Common myeloid progenitor, CD34-positive (primary cell): ENCODE measurements at regions not wholly inside any gene's neighbourhood (a gene's known extent, or its start where the extent isn't known, plus 50 kb on each side); places are given as distances from the start of the nearest gene placed in this dataset.

Experiments used
- CTCF ChIA-PET: fragments of 350-600 bp; sonication (Branson Sonifier 250); formaldehyde crosslinking; loops from one replicate; lab custom pipeline; 2021; ENCODE audit warnings: antibody characterized with exemption; lab: Charles Lee
- POLR2A ChIA-PET: fragments of 350-600 bp; sonication (Branson Sonifier 250); formaldehyde crosslinking; loops from one replicate; lab custom pipeline; 2021; ENCODE audit warnings: antibody characterized with exemption; lab: Charles Lee
- DNase-seq, 3 donors: peaks; one replicate each; pipeline versions ENCODE4 v3.0.0 to v3.0.0-alpha.2; 2013
- H3K27ac ChIP-seq, 2 experiments: 1 replicate in 1 of 2; 2 replicates in 1 of 2; pipeline ENCODE4 v1.7.0; 2013; ENCODE audit warnings: inconsistent platforms in 2 of 2, low read length in 2 of 2, mild to moderate bottlenecking in 2 of 2, low read depth in 1 of 2, moderate library complexity in 1 of 2; ENCODE audit not compliant: severe bottlenecking in 2 of 2, insufficient read depth in 1 of 2, poor library complexity in 1 of 2
- H3K27me3 ChIP-seq, 5 experiments: replicated peaks in 2 of 5; 1 replicate in 3 of 5; 2 replicates in 2 of 5; pipeline versions ENCODE4 v1.6.1 to v1.7.0; 2013; ENCODE audit warnings: low read length in 4 of 5, mild to moderate bottlenecking in 2 of 5, moderate library complexity in 2 of 5, inconsistent platforms in 1 of 5; ENCODE audit not compliant: insufficient read depth in 5 of 5, control insufficient read depth in 4 of 5
- H3K36me3 ChIP-seq, 4 experiments: 1 replicate in 2 of 4; 2 replicates in 2 of 4; pipeline versions ENCODE4 v1.6.1 to v1.7.0; 2013; ENCODE audit warnings: low read length in 3 of 4, control low read depth in 1 of 4, mild to moderate bottlenecking in 1 of 4; ENCODE audit not compliant: control insufficient read depth in 4 of 4, insufficient read depth in 4 of 4
- H3K4me1 ChIP-seq, 4 experiments: 1 replicate in 3 of 4; 2 replicates in 1 of 4; pipeline versions ENCODE4 v1.6.1 to v1.7.1; 2013; ENCODE audit warnings: low read length in 3 of 4, mild to moderate bottlenecking in 3 of 4, control low read depth in 1 of 4, inconsistent platforms in 1 of 4, moderate library complexity in 1 of 4; ENCODE audit not compliant: control insufficient read depth in 4 of 4, insufficient read depth in 4 of 4; ENCODE audit errors: control extremely low read depth in 1 of 4
- H3K4me3 ChIP-seq, 7 experiments: 1 replicate in 4 of 7; 2 replicates in 3 of 7; pipeline versions ENCODE4 v1.5.1 to v1.7.0; 2013; ENCODE audit warnings: mild to moderate bottlenecking in 7 of 7, low read length in 6 of 7, moderate library complexity in 6 of 7, inconsistent platforms in 2 of 7, low read depth in 2 of 7, control low read depth in 1 of 7; ENCODE audit not compliant: insufficient read depth in 4 of 7, control insufficient read depth in 1 of 7; ENCODE audit errors: extremely low read depth in 1 of 7
- H3K9me3 ChIP-seq, 5 experiments: 1 replicate in 4 of 5; 2 replicates in 1 of 5; pipeline versions ENCODE4 v1.6.1 to v1.7.1; 2013; ENCODE audit warnings: low read length in 4 of 5, mild to moderate bottlenecking in 2 of 5, inconsistent platforms in 1 of 5, low read depth in 1 of 5, moderate library complexity in 1 of 5; ENCODE audit not compliant: control insufficient read depth in 4 of 5, insufficient read depth in 2 of 5; ENCODE audit errors: control extremely low read depth in 1 of 5
- WGBS: methylation state at CpG from one replicate; pipeline ENCODE4 v1.1.5; 2013; ENCODE audit not compliant: insufficient coverage; 5-methylcytosine and 5-hydroxymethylcytosine counted together

GRCh38 chr7:46156853-46157252, 235.8 kb upstream of the IGFBP3 start:
- 80% methylated on average over 2 of the region's 2 CpGs for WGBS
- ChIA-PET CTCF (no interaction called here), POLR2A (no interaction called here)
- Histone ChIP-seq H3K4me1 (no peaks in the 10 kb centered on the region), H3K36me3 (no peaks in the 10 kb centered on the region), H3K9me3 (no peaks in the 10 kb centered on the region), H3K27ac (no peak overlapping the region), H3K4me3 (no peak overlapping the region), H3K27me3 (no peaks in the 10 kb centered on the region)
- DNase-seq: no peak

DNA sequence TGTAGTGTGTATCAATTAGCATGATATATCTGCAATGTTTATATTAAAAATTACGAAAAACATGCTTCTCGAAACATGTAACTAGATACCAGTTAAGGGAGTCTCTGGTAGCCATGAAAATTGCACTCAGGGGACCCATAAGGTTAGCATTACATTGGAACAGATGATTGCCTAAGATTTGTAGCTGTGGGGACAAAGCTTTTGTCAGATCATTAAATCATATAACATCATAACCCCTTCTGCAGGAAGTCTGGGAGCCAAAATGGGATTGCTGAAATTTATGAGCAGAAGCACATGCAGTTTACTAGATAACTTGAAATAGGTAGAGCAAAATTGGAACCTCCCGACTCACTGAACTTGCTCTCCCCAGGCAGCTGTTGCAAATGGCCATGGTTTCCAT, 235.0 kb upstream of the IGFBP3 start:
- Histone ChIP-seq H3K27me3 (no peaks in the 10 kb centered on the region), H3K4me1 (no peaks in the 10 kb centered on the region), H3K9me3 (no peaks in the 10 kb centered on the region), H3K36me3 (no peaks in the 10 kb centered on the region), H3K4me3 (no peak overlapping the region), H3K27ac (no peak overlapping the region)
- no peak for DNase-seq
- 88% methylated on average over 1 of the region's 3 CpGs for WGBS
- CTCF ChIA-PET: no interaction called here
- POLR2A ChIA-PET: no interaction called here

DNA sequence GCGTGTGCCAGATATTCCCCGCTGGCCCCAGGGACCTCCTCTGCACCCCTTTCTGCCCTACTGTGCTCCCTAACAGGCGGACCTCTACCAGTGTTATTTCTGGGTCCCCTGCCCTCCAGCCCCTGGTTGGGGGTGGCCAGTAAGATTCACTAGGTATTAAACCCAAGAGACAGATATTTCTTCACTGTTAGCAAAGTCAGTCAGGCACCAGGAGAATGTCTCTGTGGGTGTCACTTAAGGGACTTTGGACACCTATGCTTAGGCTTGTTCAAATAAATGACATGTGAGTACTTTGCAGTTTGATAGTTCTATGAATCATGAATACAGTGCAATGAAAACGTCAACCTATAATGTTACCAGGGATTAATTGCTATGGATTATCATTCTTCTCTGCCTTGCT, 234.3 kb upstream of the IGFBP3 start:
- Histone ChIP-seq H3K9me3 (no peaks in the 10 kb centered on the region), H3K27me3 (no peaks in the 10 kb centered on the region), H3K27ac (no peak overlapping the region), H3K36me3 (no peaks in the 10 kb centered on the region), H3K4me1 (no peaks in the 10 kb centered on the region), H3K4me3 (no peak overlapping the region)
- 94% methylated on average over 2 of the region's 4 CpGs for WGBS
- DNase-seq: no peak
- POLR2A ChIA-PET: no interaction called here
- CTCF ChIA-PET: no interaction called here

- H3K4me3 ChIP-seq: no peak overlapping the region
- WGBS: 72% methylated on average over 6 of the region's 6 CpGs
- CTCF ChIA-PET: no interaction called here
- H3K27me3 ChIP-seq: no peaks in the 10 kb centered on the region
- H3K9me3 ChIP-seq: no peaks in the 10 kb centered on the region
- DNase-seq: no peak
- no peaks in the 10 kb centered on the region for H3K4me1 ChIP-seq
- no peak overlapping the region for H3K27ac ChIP-seq
- POLR2A ChIA-PET: no interaction called here
- no peaks in the 10 kb centered on the region for H3K36me3 ChIP-seq
Measured at GRCh38 chr7:46153951-46154787, 233.1 kb upstream of the IGFBP3 start.

DNA sequence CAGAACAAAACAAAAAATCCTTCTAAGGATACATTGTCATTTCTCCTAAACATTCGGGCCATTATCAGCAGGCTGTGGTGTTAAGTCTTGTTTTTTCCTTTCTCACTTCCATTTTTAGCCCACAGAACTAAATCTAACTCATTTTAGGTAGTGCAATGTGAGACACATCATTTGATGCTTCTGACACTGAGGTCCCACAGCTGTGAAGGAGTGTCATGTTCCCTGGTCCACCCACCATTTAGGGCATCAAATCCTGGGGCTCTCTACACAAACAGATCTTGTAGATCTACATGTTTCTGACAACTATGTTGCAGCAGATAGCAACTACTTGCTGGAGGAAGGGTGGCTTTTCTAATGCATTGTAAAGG, 232.5 kb upstream of the IGFBP3 start:
- Histone ChIP-seq H3K27me3 (no peaks in the 10 kb centered on the region), H3K27ac (no peak overlapping the region), H3K36me3 (no peaks in the 10 kb centered on the region), H3K4me3 (no peak overlapping the region), H3K4me1 (no peaks in the 10 kb centered on the region), H3K9me3 (no peaks in the 10 kb centered on the region)
- ChIA-PET CTCF (no interaction called here), POLR2A (no interaction called here)
- WGBS: 80% methylated on average over 1 of the region's 1 CpG
- DNase-seq: no peak

DNA sequence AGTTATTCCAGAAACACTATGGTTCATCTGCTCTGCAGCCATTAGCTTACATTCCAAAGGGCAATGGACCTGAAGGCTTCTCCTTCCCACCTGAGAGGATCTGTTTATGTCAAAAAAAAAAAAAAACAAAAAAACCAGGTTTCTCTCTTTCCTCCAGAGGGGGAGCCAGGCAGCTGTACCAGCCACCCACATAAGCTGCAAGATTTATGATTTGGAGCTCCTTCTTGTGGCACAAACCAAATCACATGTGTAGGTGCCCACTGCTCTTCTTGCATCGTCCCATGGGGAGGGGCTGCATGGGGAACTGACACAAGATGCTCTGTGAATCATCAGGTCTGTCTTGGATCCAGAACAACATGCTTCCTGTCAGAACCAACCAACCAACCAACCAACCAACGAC, 231.6 kb upstream of the IGFBP3 start:
- Histone ChIP-seq H3K4me3 (no peak overlapping the region), H3K9me3 (no peaks in the 10 kb centered on the region), H3K27me3 (no peaks in the 10 kb centered on the region), H3K4me1 (no peaks in the 10 kb centered on the region), H3K36me3 (no peaks in the 10 kb centered on the region), H3K27ac (no peak overlapping the region)
- WGBS: no CpG with 5 or more reads among the region's 2 CpGs
- CTCF ChIA-PET: no interaction called here
- POLR2A ChIA-PET: no interaction called here
- no peak for DNase-seq

GRCh38 chr7:46150721-46151120, 229.6 kb upstream of the IGFBP3 start:
- Histone ChIP-seq H3K4me3 (no peak overlapping the region), H3K27ac (no peak overlapping the region), H3K36me3 (no peaks in the 10 kb centered on the region), H3K27me3 (no peaks in the 10 kb centered on the region), H3K9me3 (no peaks in the 10 kb centered on the region), H3K4me1 (no peaks in the 10 kb centered on the region)
- no peak for DNase-seq
- CTCF ChIA-PET: no interaction called here
- POLR2A ChIA-PET: no interaction called here
